ENCODE measurements at regions not wholly inside any gene's neighbourhood (a gene's known extent, or its start where the extent isn't known, plus 50 kb on each side); places are given as distances from the start of the nearest gene placed in this dataset.

GRCh38 chr7:25815711-25816110, 336.3 kb upstream of the NFE2L3 start:
- DNase-seq (ENCODE audit: low read depth), result no peak

GRCh38 chr7:25820432-25821040, 331.5 kb upstream of the NFE2L3 start:
- DNase-seq (ENCODE audit: low read depth), result no peak

GRCh38 chr7:25821225-25821624, 330.8 kb upstream of the NFE2L3 start:
- no peak for DNase-seq (ENCODE audit: low read depth)

GRCh38 chr7:25822823-25823222, 329.2 kb upstream of the NFE2L3 start:
- DNase-seq (ENCODE audit: low read depth), result no peak

GRCh38 chr7:25823571-25823970, 328.4 kb upstream of the NFE2L3 start:
- DNase-seq (ENCODE audit: low read depth), result no peak

GRCh38 chr7:25828468-25828867, 323.5 kb upstream of the NFE2L3 start:
- DNase-seq (ENCODE audit: low read depth), result no peak

- no peak for DNase-seq (ENCODE audit: low read depth)
Measured at GRCh38 chr7:25829663-25830062, 322.3 kb upstream of the NFE2L3 start.

- DNase-seq (ENCODE audit: low read depth), result no peak
Measured at GRCh38 chr7:25830215-25830614, 321.8 kb upstream of the NFE2L3 start.

GRCh38 chr7:25831062-25831691, 320.8 kb upstream of the NFE2L3 start:
- DNase-seq (ENCODE audit: low read depth), result no peak

- DNase-seq (ENCODE audit: low read depth), result peak; percentile 67
Measured at GRCh38 chr7:25831831-25832411, 320.1 kb upstream of the NFE2L3 start.

- DNase-seq (ENCODE audit: low read depth), result peak; percentile 43
Measured at GRCh38 chr7:25832456-25832855, 319.5 kb upstream of the NFE2L3 start.

- no peak for DNase-seq (ENCODE audit: low read depth)
Measured at GRCh38 chr7:25832929-25833328, 319.1 kb upstream of the NFE2L3 start.

GRCh38 chr7:25834050-25834449, 317.9 kb upstream of the NFE2L3 start:
- no peak for DNase-seq (ENCODE audit: low read depth)

- DNase-seq (ENCODE audit: low read depth), result peak; percentile 56
Measured at GRCh38 chr7:25835197-25835596, 316.8 kb upstream of the NFE2L3 start.

- no peak for DNase-seq (ENCODE audit: low read depth)
Measured at GRCh38 chr7:25839084-25839769, 312.8 kb upstream of the NFE2L3 start.

- peak; percentile 84 for DNase-seq (ENCODE audit: low read depth)
Measured at GRCh38 chr7:25840209-25840792, 311.7 kb upstream of the NFE2L3 start.

GRCh38 chr7:25841575-25841974, 310.4 kb upstream of the NFE2L3 start:
- no peak for DNase-seq (ENCODE audit: low read depth)

GRCh38 chr7:25842201-25842733, 309.7 kb upstream of the NFE2L3 start:
- no peak for DNase-seq (ENCODE audit: low read depth)

GRCh38 chr7:25843467-25843866, 308.5 kb upstream of the NFE2L3 start:
- no peak for DNase-seq (ENCODE audit: low read depth)

- peak; percentile 66 for DNase-seq (ENCODE audit: low read depth)
Measured at GRCh38 chr7:25844102-25844870, 307.7 kb upstream of the NFE2L3 start.

- DNase-seq (ENCODE audit: low read depth), result no peak
Measured at GRCh38 chr7:25845464-25845863, 306.5 kb upstream of the NFE2L3 start.

- DNase-seq (ENCODE audit: low read depth), result peak; percentile 99
Measured at GRCh38 chr7:25846722-25847121, 305.3 kb upstream of the NFE2L3 start.
